ENCODE measurements at regions not wholly inside any gene's neighbourhood (a gene's known extent, or its start where the extent isn't known, plus 50 kb on each side); places are given as distances from the start of the nearest gene placed in this dataset.
"Not testable (repeated sequence)": the region's sequence is repeated elsewhere in the genome, so short reads cannot be mapped to it uniquely, and the experiment has no call there.

GRCh38 chr14:43587183-43587582, 919.9 kb downstream of the FSCB start:
- no peaks in the 10 kb centered on the region for H3K27me3 ChIP-seq (ENCODE audit: low read depth)
- no peaks in the 10 kb centered on the region for H3K9me3 ChIP-seq
- peaks cover 31% of the 10 kb centered on the region for H3K4me1 ChIP-seq
- in situ Hi-C loops (cut with MboI; ENCODE audit: low sequenced_read_pairs) = no loop called here
- H3K36me3 ChIP-seq (replicated peaks) = no peaks in the 10 kb centered on the region
- no peak overlapping the region for H3K4me3 ChIP-seq
- no peak for DNase-seq (ENCODE audit: low spot score in 2 of 2)

GRCh38 chr14:43579671-43580070, 927.4 kb downstream of the FSCB start:
- peak; percentile 62 to 82 for DNase-seq (ENCODE audit: low spot score in 2 of 2)
- H3K4me3 ChIP-seq = no peak overlapping the region
- in situ Hi-C loops (cut with MboI; ENCODE audit: low sequenced_read_pairs) = no loop called here

GRCh38 chr14:43568022-43568421, 939.1 kb downstream of the FSCB start:
- Histone ChIP-seq H3K36me3 (replicated peaks) (no peaks in the 10 kb centered on the region), H3K4me3 (no peak overlapping the region), H3K9me3 (no peaks in the 10 kb centered on the region; the same call in 1 of the 2 replicates), H3K27me3 (ENCODE audit: low read depth) (no peaks in the 10 kb centered on the region), H3K4me1 (no peaks in the 10 kb centered on the region)
- in situ Hi-C loops (cut with MboI; ENCODE audit: low sequenced_read_pairs) = no loop called here
- DNase-seq (ENCODE audit: low spot score in 2 of 2) = no peak

More at GRCh38 chr14:43579671-43580070, 927.4 kb downstream of the FSCB start:
- H3K36me3 ChIP-seq (replicated peaks) = no peaks in the 10 kb centered on the region
- no peaks in the 10 kb centered on the region for H3K9me3 ChIP-seq
- peaks cover 14% of the 10 kb centered on the region for H3K4me1 ChIP-seq
- H3K27me3 ChIP-seq (ENCODE audit: low read depth) = no peaks in the 10 kb centered on the region

GRCh38 chr14:43548368-43548767, 958.7 kb downstream of the FSCB start:
- in situ Hi-C loops (cut with MboI; ENCODE audit: low sequenced_read_pairs) = no loop called here
- no peak for DNase-seq (ENCODE audit: low spot score in 2 of 2)
- Histone ChIP-seq H3K36me3 (replicated peaks) (no peaks in the 10 kb centered on the region), H3K4me3 (no peak overlapping the region), H3K9me3 (no peaks in the 10 kb centered on the region), H3K27me3 (ENCODE audit: low read depth) (no peaks in the 10 kb centered on the region), H3K4me1 (no peaks in the 10 kb centered on the region)

- H3K36me3 ChIP-seq (replicated peaks); H3K4me1 ChIP-seq; H3K9me3 ChIP-seq; DNase-seq (ENCODE audit: low spot score in 2 of 2); in situ Hi-C loops (cut with MboI; ENCODE audit: low sequenced_read_pairs); H3K27me3 ChIP-seq (ENCODE audit: low read depth); H3K4me3 ChIP-seq: not testable (repeated sequence)
These were observed 959.5 kb downstream of the FSCB start for GRCh38 chr14:43547596-43547995.

GRCh38 chr14:43541356-43541755, 965.7 kb downstream of the FSCB start:
- no peaks in the 10 kb centered on the region for H3K4me1 ChIP-seq
- H3K36me3 ChIP-seq (replicated peaks) = no peaks in the 10 kb centered on the region
- in situ Hi-C loops (cut with MboI; ENCODE audit: low sequenced_read_pairs) = no loop called here
- no peaks in the 10 kb centered on the region for H3K9me3 ChIP-seq
- no peak for DNase-seq (ENCODE audit: low spot score in 2 of 2)
- no peaks in the 10 kb centered on the region for H3K27me3 ChIP-seq (ENCODE audit: low read depth)
- no peak overlapping the region for H3K4me3 ChIP-seq

- Histone ChIP-seq H3K27me3 (ENCODE audit: low read depth) (no peaks in the 10 kb centered on the region), H3K4me3 (no peak overlapping the region), H3K36me3 (replicated peaks) (no peaks in the 10 kb centered on the region), H3K9me3 (no peaks in the 10 kb centered on the region), H3K4me1 (no peaks in the 10 kb centered on the region)
- DNase-seq (ENCODE audit: low spot score in 2 of 2) = peak in 1 of 2 experiments; percentile 26
- in situ Hi-C loops (cut with MboI; ENCODE audit: low sequenced_read_pairs) = no loop called here
These were observed 966.1 kb downstream of the FSCB start for GRCh38 chr14:43540948-43541347.

- Histone ChIP-seq H3K4me1 (no peaks in the 10 kb centered on the region), H3K4me3 (no peak overlapping the region), H3K36me3 (replicated peaks) (no peaks in the 10 kb centered on the region), H3K27me3 (ENCODE audit: low read depth) (no peaks in the 10 kb centered on the region), H3K9me3 (no peaks in the 10 kb centered on the region)
- in situ Hi-C loops (cut with MboI; ENCODE audit: low sequenced_read_pairs) = no loop called here
- DNase-seq (ENCODE audit: low spot score in 2 of 2) = peak; percentile 25 to 56
These were observed 967.9 kb downstream of the FSCB start for GRCh38 chr14:43539210-43539609.

GRCh38 chr14:43535231-43535838, 971.7 kb downstream of the FSCB start:
- no peak overlapping the region for H3K4me3 ChIP-seq
- H3K9me3 ChIP-seq = no peaks in the 10 kb centered on the region; the same call in 1 of the 2 replicates
- DNase-seq (ENCODE audit: low spot score in 2 of 2) = no peak
- no peaks in the 10 kb centered on the region for H3K36me3 ChIP-seq (replicated peaks)
- H3K4me1 ChIP-seq = no peaks in the 10 kb centered on the region
- in situ Hi-C loops (cut with MboI; ENCODE audit: low sequenced_read_pairs) = no loop called here
- no peaks in the 10 kb centered on the region for H3K27me3 ChIP-seq (ENCODE audit: low read depth)

- no peak for DNase-seq (ENCODE audit: low spot score in 2 of 2)
- Histone ChIP-seq H3K36me3 (replicated peaks) (no peaks in the 10 kb centered on the region), H3K4me1 (peaks cover 7% of the 10 kb centered on the region)
These were observed 974.2 kb downstream of the FSCB start for GRCh38 chr14:43532825-43533416.

GRCh38 chr14:43528321-43528720, 978.8 kb downstream of the FSCB start:
- H3K4me1 ChIP-seq = peaks cover 7% of the 10 kb centered on the region
- DNase-seq (ENCODE audit: low spot score in 2 of 2) = no peak
- H3K4me3 ChIP-seq = no peak overlapping the region
- no peaks in the 10 kb centered on the region for H3K27me3 ChIP-seq (ENCODE audit: low read depth)
- H3K36me3 ChIP-seq (replicated peaks) = no peaks in the 10 kb centered on the region
- in situ Hi-C loops (cut with MboI; ENCODE audit: low sequenced_read_pairs) = no loop called here
- H3K9me3 ChIP-seq = no peaks in the 10 kb centered on the region

More at GRCh38 chr14:43532825-43533416, 974.2 kb downstream of the FSCB start:
- no peaks in the 10 kb centered on the region; the same call in 1 of the 2 replicates for H3K9me3 ChIP-seq
- no peaks in the 10 kb centered on the region for H3K27me3 ChIP-seq (ENCODE audit: low read depth)
- in situ Hi-C loops (cut with MboI; ENCODE audit: low sequenced_read_pairs) = no loop called here
- no peak overlapping the region for H3K4me3 ChIP-seq

GRCh38 chr14:43525658-43526057, 981.4 kb downstream of the FSCB start:
- H3K4me3 ChIP-seq = no peak overlapping the region
- no peaks in the 10 kb centered on the region for H3K27me3 ChIP-seq (ENCODE audit: low read depth)
- H3K9me3 ChIP-seq = no peaks in the 10 kb centered on the region
- no peak for DNase-seq (ENCODE audit: low spot score in 2 of 2)
- peaks cover 7% of the 10 kb centered on the region for H3K4me1 ChIP-seq
- in situ Hi-C loops (cut with MboI; ENCODE audit: low sequenced_read_pairs) = no loop called here
- H3K36me3 ChIP-seq (replicated peaks) = no peaks in the 10 kb centered on the region

GRCh38 chr14:43522901-43523300, 984.2 kb downstream of the FSCB start:
- no peaks in the 10 kb centered on the region for H3K9me3 ChIP-seq
- no peaks in the 10 kb centered on the region for H3K36me3 ChIP-seq (replicated peaks)
- H3K4me1 ChIP-seq = no peaks in the 10 kb centered on the region
- no peak overlapping the region for H3K4me3 ChIP-seq
- no peaks in the 10 kb centered on the region for H3K27me3 ChIP-seq (ENCODE audit: low read depth)
- DNase-seq (ENCODE audit: low spot score in 2 of 2) = no peak
- in situ Hi-C loops (cut with MboI; ENCODE audit: low sequenced_read_pairs) = loop anchor here (25.0 kb wide), 1 partner anchor 264 kb away; no protein-coding TSS in a partner anchor

GRCh38 chr14:43522191-43522590, 984.9 kb downstream of the FSCB start:
- Histone ChIP-seq H3K36me3 (replicated peaks) (no peaks in the 10 kb centered on the region), H3K4me3 (no peak overlapping the region), H3K27me3 (ENCODE audit: low read depth) (no peaks in the 10 kb centered on the region), H3K4me1 (no peaks in the 10 kb centered on the region), H3K9me3 (no peaks in the 10 kb centered on the region)
- DNase-seq (ENCODE audit: low spot score in 2 of 2) = no peak
- in situ Hi-C loops (cut with MboI; ENCODE audit: low sequenced_read_pairs) = loop anchor here (25.0 kb wide), 1 partner anchor 265 kb away; no protein-coding TSS in a partner anchor

Measured in HAP-1 (cell line).